ENCODE measurements at regions not wholly inside any gene's neighbourhood (a gene's known extent, or its start where the extent isn't known, plus 50 kb on each side); places are given as distances from the start of the nearest gene placed in this dataset.

GRCh38 chr10:78286186-78286585 is 252.5 kb downstream of the RPS24 start:
- TF ChIP-seq CTCF (IDR thresholded peaks at IDR 0.05) (no peak), ZFX (IDR thresholded peaks at IDR 0.05; ENCODE audit: borderline replicate concordance) (no peak)

All from 22Rv1 (cell line).